Natural killer cell (primary cell): ENCODE measurements at regions not wholly inside any gene's neighbourhood (a gene's known extent, or its start where the extent isn't known, plus 50 kb on each side); places are given as distances from the start of the nearest gene placed in this dataset.

Experiments
- ATAC-seq, 3 donors: fragments of 150-1000 bp in 2 of 3; fragments of 200-7000 bp in 1 of 3; cut with Tn5 transposase; 1 replicate in 1 of 3; 2 replicates in 2 of 3; pipeline ENCODE4 v1.10.0; 2021; ENCODE audit warnings: mild to moderate bottlenecking in 2 of 3, moderate library complexity in 2 of 3
- DNase-seq, 2 donors: peaks; one replicate each; pipeline versions ENCODE4 v3.0.0 to v3.0.0-alpha.2; 2013 to 2021; ENCODE audit warnings: mixed read lengths in 1 of 2
- H3K27ac ChIP-seq: one replicate; pipeline ENCODE4 v1.5.1; 2013; ENCODE audit warnings: mild to moderate bottlenecking, low read length
- H3K27me3 ChIP-seq: one replicate; pipeline ENCODE4 v1.6.1; 2013; ENCODE audit warnings: low read length; ENCODE audit not compliant: control insufficient read depth, insufficient read depth
- H3K36me3 ChIP-seq: one replicate; pipeline ENCODE4 v1.6.1; 2013; ENCODE audit warnings: low read length; ENCODE audit not compliant: control insufficient read depth, insufficient read depth
- H3K4me1 ChIP-seq: one replicate; pipeline ENCODE4 v1.6.1; 2013; ENCODE audit warnings: low read length; ENCODE audit not compliant: control insufficient read depth, insufficient read depth
- H3K4me3 ChIP-seq: one replicate; pipeline ENCODE4 v1.5.1; 2013; ENCODE audit warnings: low read length
- H3K9me3 ChIP-seq: one replicate; pipeline ENCODE4 v1.6.1; 2013; ENCODE audit warnings: low read length; ENCODE audit not compliant: control insufficient read depth, insufficient read depth
- H3K27ac Mint-ChIP-seq, 2 donors: one replicate each; pipeline ENCODE4 v1.8.0; 2022; ENCODE audit warnings: mild to moderate bottlenecking in 2 of 2, mixed read lengths in 2 of 2, moderate library complexity in 1 of 2
- H3K27me3 Mint-ChIP-seq, 2 donors: one replicate each; pipeline ENCODE4 v1.8.0; 2022; ENCODE audit warnings: low read depth in 2 of 2, mixed read lengths in 2 of 2
- H3K36me3 Mint-ChIP-seq: one replicate; pipeline ENCODE4 v1.8.0; 2022; ENCODE audit warnings: mixed read lengths
- H3K4me1 Mint-ChIP-seq, 2 donors: one replicate each; pipeline ENCODE4 v1.8.0; 2022; ENCODE audit warnings: mixed read lengths in 2 of 2
- H3K4me3 Mint-ChIP-seq: one replicate; pipeline ENCODE4 v1.8.0; 2022; ENCODE audit warnings: mild to moderate bottlenecking, moderate library complexity, mixed read lengths
- H3K9me3 Mint-ChIP-seq, 2 donors: one replicate each; pipeline ENCODE4 v1.8.0; 2022; ENCODE audit warnings: mixed read lengths in 2 of 2
- WGBS: methylation state at CpG from one replicate; pipeline ENCODE4 v1.1.7; 2013; ENCODE audit warnings: missing lambda C conversion rate; ENCODE audit not compliant: insufficient coverage; 5-methylcytosine and 5-hydroxymethylcytosine counted together
- intact Hi-C: fragments of 100-400 bp; cut with micrococcal nuclease; formaldehyde crosslinking; loops from one replicate; pipeline ENCODE4 v1.14.2; 2022
- TF ChIP-seq, protein P1 (sequence below): fragments of 200-600 bp; IDR thresholded peaks from one replicate; pipeline ENCODE4 v1.8.0; 2022; ENCODE audit warnings: antibody characterized with exemption

DNA sequence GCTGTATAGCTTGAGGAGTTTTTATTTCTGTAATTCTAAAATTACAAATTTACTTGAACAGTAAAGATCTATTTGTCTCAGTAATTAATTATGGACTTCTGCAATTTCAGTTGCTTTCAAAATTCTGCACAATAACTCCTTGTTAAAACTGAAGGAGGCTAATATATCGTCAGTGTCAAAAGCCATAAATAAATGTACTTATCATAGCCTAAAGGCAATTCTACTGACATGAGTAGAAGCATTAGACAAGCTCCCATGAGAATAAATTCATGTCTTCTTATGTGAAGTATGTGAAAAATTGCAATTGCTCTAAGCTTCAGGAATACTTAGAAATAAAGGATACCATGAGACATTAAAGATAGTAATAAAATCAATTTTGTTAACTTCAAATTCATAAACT lies 381.2 kb upstream of the PCDH10 start:
- H3K27me3 ChIP-seq = no peaks in the 10 kb centered on the region
- Mint-ChIP-seq H3K36me3 (peaks cover 5% of the 10 kb centered on the region), H3K9me3 (peaks cover 13 to 23% of the 10 kb centered on the region in 2 donors), H3K4me1 (no peaks in the 10 kb centered on the region), H3K4me3 (no peak overlapping the region), H3K27me3 (no peaks in the 10 kb centered on the region), H3K27ac (no peak overlapping the region)
- intact Hi-C loops = no loop called here
- H3K27ac ChIP-seq = no peak overlapping the region
- H3K9me3 ChIP-seq = peaks cover 11% of the 10 kb centered on the region
- no peaks in the 10 kb centered on the region for H3K4me1 ChIP-seq
- no peak for DNase-seq
- H3K4me3 ChIP-seq = no peak overlapping the region
- H3K36me3 ChIP-seq = no peaks in the 10 kb centered on the region
- WGBS = 67% methylated on average over 1 of the region's 1 CpG
- TF ChIP-seq, protein P1, sequence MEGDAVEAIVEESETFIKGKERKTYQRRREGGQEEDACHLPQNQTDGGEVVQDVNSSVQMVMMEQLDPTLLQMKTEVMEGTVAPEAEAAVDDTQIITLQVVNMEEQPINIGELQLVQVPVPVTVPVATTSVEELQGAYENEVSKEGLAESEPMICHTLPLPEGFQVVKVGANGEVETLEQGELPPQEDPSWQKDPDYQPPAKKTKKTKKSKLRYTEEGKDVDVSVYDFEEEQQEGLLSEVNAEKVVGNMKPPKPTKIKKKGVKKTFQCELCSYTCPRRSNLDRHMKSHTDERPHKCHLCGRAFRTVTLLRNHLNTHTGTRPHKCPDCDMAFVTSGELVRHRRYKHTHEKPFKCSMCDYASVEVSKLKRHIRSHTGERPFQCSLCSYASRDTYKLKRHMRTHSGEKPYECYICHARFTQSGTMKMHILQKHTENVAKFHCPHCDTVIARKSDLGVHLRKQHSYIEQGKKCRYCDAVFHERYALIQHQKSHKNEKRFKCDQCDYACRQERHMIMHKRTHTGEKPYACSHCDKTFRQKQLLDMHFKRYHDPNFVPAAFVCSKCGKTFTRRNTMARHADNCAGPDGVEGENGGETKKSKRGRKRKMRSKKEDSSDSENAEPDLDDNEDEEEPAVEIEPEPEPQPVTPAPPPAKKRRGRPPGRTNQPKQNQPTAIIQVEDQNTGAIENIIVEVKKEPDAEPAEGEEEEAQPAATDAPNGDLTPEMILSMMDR = no peak
- ATAC-seq = no peak

DNA sequence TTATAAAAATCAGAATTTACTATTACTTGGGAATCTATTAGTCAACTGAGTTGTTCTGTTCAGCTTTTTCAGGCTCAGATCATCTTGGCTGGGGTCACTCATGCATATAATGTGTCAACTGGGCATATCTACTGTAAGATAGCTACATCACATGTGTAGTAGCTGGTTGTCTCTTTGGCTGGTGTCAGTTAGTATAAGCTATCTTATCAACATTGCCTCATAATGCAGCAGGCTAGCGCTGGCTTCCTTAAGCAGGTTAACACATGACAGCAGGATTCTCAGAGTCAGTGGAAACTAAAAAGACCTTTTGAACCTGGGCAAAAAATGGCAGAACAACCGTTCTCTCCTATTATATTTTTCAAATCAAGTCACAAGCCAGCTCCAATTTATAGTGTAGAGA lies 378.3 kb upstream of the PCDH10 start:
- Mint-ChIP-seq H3K4me3 (no peak overlapping the region), H3K27ac (no peak overlapping the region), H3K27me3 (no peaks in the 10 kb centered on the region), H3K36me3 (peaks cover 5% of the 10 kb centered on the region), H3K9me3 (peaks cover 12 to 21% of the 10 kb centered on the region in 2 donors), H3K4me1 (no peaks in the 10 kb centered on the region)
- ATAC-seq = no peak
- H3K36me3 ChIP-seq = no peaks in the 10 kb centered on the region
- H3K4me1 ChIP-seq = no peaks in the 10 kb centered on the region
- no peak overlapping the region for H3K27ac ChIP-seq
- 100% methylated on average over 1 of the region's 2 CpGs for WGBS
- intact Hi-C loops = no loop called here
- H3K27me3 ChIP-seq = no peaks in the 10 kb centered on the region
- DNase-seq = no peak
- H3K4me3 ChIP-seq = no peak overlapping the region
- no peaks in the 10 kb centered on the region for H3K9me3 ChIP-seq
- TF ChIP-seq, protein P1 = no peak

DNA sequence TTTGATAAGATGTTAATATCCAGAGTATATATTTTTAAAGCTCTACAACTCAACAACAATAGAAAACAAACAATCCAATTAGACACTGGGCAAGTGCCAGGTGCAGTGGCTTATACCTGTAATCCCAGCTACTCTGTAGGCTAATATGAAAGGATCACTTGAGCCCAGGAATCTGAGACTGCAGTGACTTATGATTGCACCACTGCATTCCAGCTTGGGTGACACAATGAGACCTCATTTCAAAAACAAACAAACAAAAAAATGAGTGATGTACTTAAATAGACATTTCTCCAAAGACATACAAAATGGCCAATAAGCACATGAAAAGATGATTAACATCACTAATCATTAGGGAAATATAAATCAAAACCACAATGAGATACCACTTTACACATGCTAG lies 356.8 kb upstream of the PCDH10 start:
- Histone ChIP-seq H3K27me3 (no peaks in the 10 kb centered on the region), H3K4me3 (no peak overlapping the region), H3K36me3 (no peaks in the 10 kb centered on the region), H3K9me3 (no peaks in the 10 kb centered on the region), H3K27ac (no peak overlapping the region), H3K4me1 (no peaks in the 10 kb centered on the region)
- ATAC-seq = no peak
- DNase-seq = no peak
- peaks cover 9 to 10% of the 10 kb centered on the region in 2 donors for H3K9me3 Mint-ChIP-seq
- no peak overlapping the region for H3K4me3 Mint-ChIP-seq
- intact Hi-C loops = no loop called here
- H3K36me3 Mint-ChIP-seq = peaks cover 6% of the 10 kb centered on the region
- H3K27ac Mint-ChIP-seq = no peak overlapping the region
- no peaks in the 10 kb centered on the region for H3K27me3 Mint-ChIP-seq
- no peaks in the 10 kb centered on the region for H3K4me1 Mint-ChIP-seq
- TF ChIP-seq, protein P1 = no peak

DNA sequence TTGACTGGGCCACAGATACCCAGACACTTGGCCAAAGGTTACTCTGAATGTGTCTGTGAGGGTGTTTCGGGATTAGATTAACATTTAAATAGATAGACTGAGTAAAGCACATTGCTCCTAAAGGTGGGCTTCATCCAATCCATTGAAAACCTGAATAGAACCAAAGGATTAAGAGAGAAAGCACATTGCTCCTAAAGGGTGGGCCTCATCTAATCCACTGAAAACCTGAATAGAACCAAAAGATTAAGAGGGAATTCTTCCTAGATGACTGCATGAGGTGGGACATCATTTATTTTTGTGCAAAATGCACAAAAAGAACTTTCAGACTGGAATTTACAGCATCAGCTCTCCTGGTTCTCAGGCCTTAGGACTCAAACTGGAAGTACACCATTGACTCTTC lies 351.2 kb upstream of the PCDH10 start:
- Histone ChIP-seq H3K4me1 (no peaks in the 10 kb centered on the region), H3K27ac (no peak overlapping the region), H3K4me3 (no peak overlapping the region), H3K27me3 (no peaks in the 10 kb centered on the region), H3K9me3 (no peaks in the 10 kb centered on the region), H3K36me3 (no peaks in the 10 kb centered on the region)
- Mint-ChIP-seq H3K36me3 (peaks cover 8% of the 10 kb centered on the region), H3K4me3 (no peak overlapping the region), H3K4me1 (no peaks in the 10 kb centered on the region), H3K27me3 (no peaks in the 10 kb centered on the region), H3K9me3 (peaks cover 12% of the 10 kb centered on the region in 2 donors), H3K27ac (no peak overlapping the region)
- intact Hi-C loops = no loop called here
- no peak for ATAC-seq
- 71% methylated on average over 1 of the region's 1 CpG for WGBS
- TF ChIP-seq, protein P1 = no peak
- no peak for DNase-seq
